AG04449 (cell line): ENCODE measurements at regions not wholly inside any gene's neighbourhood (a gene's known extent, or its start where the extent isn't known, plus 50 kb on each side); places are given as distances from the start of the nearest gene placed in this dataset.

ENCODE experiments used
- CTCF ChIA-PET: fragments of 350-600 bp; formaldehyde crosslinking; extraction: SDS; loops from one replicate; lab custom pipeline; 2021; ENCODE audit warnings: antibody characterized with exemption; lab: Yijun Ruan, JAX
- POLR2A ChIA-PET: fragments of 400-600, 350-600 bp; formaldehyde crosslinking; extraction: SDS; loops from one replicate; lab custom pipeline; 2020; ENCODE audit warnings: antibody characterized with exemption, inconsistent platforms; lab: Yijun Ruan, JAX
- DNase-seq: peaks from one replicate; pipeline ENCODE4 v3.0.0-alpha.2; 2010; ENCODE audit warnings: low read depth, low spot score
- H3K4me3 ChIP-seq: 2 replicates; pipeline ENCODE4 v1.5.1; 2011; ENCODE audit warnings: low read depth, mild to moderate bottlenecking, control low read depth, low read length
- TF ChIP-seq, protein P1 (sequence below): IDR thresholded peaks from one replicate; pipeline ENCODE4 v1.5.1; 2011; ENCODE audit warnings: mild to moderate bottlenecking, moderate library complexity, low read length, control low read depth, inconsistent platforms; ENCODE audit not compliant: insufficient read depth; ENCODE audit errors: missing control alignments

GRCh38 chr5:15993919-15994318, 185.7 kb downstream of the MARCHF11 start:
- no peak overlapping the region for H3K4me3 ChIP-seq
- CTCF ChIA-PET = interaction anchor here (0.7 to 4.8 kb wide), 33 partner anchors 9 to 967 kb away, joined by 3 to 78 read pairs (median 5); no protein-coding TSS in a partner anchor
- TF ChIP-seq, protein P1, sequence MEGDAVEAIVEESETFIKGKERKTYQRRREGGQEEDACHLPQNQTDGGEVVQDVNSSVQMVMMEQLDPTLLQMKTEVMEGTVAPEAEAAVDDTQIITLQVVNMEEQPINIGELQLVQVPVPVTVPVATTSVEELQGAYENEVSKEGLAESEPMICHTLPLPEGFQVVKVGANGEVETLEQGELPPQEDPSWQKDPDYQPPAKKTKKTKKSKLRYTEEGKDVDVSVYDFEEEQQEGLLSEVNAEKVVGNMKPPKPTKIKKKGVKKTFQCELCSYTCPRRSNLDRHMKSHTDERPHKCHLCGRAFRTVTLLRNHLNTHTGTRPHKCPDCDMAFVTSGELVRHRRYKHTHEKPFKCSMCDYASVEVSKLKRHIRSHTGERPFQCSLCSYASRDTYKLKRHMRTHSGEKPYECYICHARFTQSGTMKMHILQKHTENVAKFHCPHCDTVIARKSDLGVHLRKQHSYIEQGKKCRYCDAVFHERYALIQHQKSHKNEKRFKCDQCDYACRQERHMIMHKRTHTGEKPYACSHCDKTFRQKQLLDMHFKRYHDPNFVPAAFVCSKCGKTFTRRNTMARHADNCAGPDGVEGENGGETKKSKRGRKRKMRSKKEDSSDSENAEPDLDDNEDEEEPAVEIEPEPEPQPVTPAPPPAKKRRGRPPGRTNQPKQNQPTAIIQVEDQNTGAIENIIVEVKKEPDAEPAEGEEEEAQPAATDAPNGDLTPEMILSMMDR = peak; percentile 39
- POLR2A ChIA-PET = no interaction called here
- no peak for DNase-seq

DNA sequence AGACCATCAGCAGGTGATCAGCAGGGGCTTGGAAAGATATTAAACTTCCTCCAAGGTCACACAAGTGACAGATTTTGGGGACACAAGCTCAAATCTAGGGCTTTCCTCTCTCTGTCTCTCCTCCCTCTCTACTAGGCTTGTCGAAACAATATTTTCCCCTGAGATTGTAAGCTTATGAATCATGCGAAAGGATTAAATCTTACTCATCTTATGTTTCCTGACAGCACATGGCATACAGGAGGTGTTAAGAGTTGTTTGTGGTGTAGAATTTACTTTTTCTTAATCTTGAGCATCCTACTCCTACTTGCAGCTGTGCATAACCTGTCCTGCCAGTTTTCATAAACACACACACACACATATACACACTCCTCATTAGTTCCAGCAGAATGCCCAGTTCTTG, 186.3 kb downstream of the MARCHF11 start:
- H3K4me3 ChIP-seq = no peak overlapping the region
- TF ChIP-seq, protein P1 = no peak
- no peak for DNase-seq
- CTCF ChIA-PET = interaction anchor here (0.8 to 4.8 kb wide), 30 partner anchors 9 to 966 kb away, joined by 3 to 78 read pairs (median 4); no protein-coding TSS in a partner anchor
- POLR2A ChIA-PET = no interaction called here

DNA sequence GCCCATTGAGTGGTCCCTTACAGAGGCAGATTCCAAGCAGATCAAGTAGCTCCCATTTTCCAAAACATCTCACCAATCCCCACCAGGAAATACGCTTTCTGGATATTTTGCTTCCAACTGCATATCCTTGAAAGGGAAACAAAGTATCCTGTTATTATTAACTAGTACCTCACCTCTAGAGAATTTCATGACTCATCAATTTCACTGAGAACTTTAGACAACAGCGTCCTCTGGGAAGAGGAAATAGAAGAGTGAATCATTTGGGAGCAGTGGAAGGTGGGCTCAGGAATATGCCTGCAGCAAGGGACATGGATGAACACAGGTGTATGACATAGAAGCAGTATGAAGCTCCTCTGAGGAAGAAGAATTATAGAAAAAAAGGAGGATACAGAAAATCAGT, 186.7 kb downstream of the MARCHF11 start:
- no peak overlapping the region for H3K4me3 ChIP-seq
- no peak for DNase-seq
- CTCF ChIA-PET = interaction anchor here (0.8 to 4.8 kb wide), 22 partner anchors 8 to 966 kb away, joined by 3 to 78 read pairs (median 6); no protein-coding TSS in a partner anchor
- POLR2A ChIA-PET = no interaction called here
- TF ChIP-seq, protein P1 = no peak

GRCh38 chr5:15991586-15991985, 188.0 kb downstream of the MARCHF11 start:
- no peak for DNase-seq
- H3K4me3 ChIP-seq = no peak overlapping the region
- ChIA-PET POLR2A (no interaction called here), CTCF (interaction anchor here (0.8 to 4.8 kb wide), 2 partner anchors 528 to 608 kb away, joined by 3 to 69 read pairs; no protein-coding TSS in a partner anchor)
- TF ChIP-seq, protein P1 = no peak
